ENCODE measurements at regions not wholly inside any gene's neighbourhood (a gene's known extent, or its start where the extent isn't known, plus 50 kb on each side); places are given as distances from the start of the nearest gene placed in this dataset.

DNA sequence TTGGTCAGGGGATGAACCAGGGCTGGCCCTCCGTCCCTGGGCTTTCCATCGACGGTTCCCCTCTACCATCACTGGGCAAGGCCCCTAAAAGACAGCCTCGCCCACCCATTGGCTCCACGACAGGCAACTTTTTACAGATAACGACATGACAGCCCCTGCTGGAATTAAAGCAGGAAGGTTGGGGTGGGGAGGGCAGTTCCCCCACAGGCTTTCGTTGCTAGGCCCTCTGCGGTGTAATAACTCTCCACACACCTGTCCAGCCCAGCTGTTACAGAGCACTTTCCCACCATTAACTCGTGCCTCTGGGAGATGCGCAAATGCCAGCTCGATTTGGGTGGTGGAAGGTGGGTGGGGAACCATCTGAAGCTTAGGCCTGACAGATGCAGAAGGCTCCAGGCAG lies 264.2 kb upstream of the TLE3 start:
- H3K27me3 ChIP-seq (ENCODE audit: control insufficient read depth, insufficient read depth, low read length): no peaks in the 10 kb centered on the region
- no peaks in the 10 kb centered on the region; the same call in 1 of the 2 replicates for H3K4me1 ChIP-seq (ENCODE audit: control insufficient read depth, insufficient read depth, low read length)
- H3K9me3 ChIP-seq (ENCODE audit: control insufficient read depth, insufficient read depth, low read length): no peaks in the 10 kb centered on the region
- H3K27ac ChIP-seq (ENCODE audit: low read depth, low read length): no peak overlapping the region
- no peak overlapping the region for H3K4me3 ChIP-seq (ENCODE audit: low read depth, low read length)
- H3K9ac ChIP-seq (ENCODE audit: low read depth, low read length): no peak overlapping the region
- no peaks in the 10 kb centered on the region for H3K36me3 ChIP-seq (ENCODE audit: control insufficient read depth, insufficient read depth, low read length)

DNA sequence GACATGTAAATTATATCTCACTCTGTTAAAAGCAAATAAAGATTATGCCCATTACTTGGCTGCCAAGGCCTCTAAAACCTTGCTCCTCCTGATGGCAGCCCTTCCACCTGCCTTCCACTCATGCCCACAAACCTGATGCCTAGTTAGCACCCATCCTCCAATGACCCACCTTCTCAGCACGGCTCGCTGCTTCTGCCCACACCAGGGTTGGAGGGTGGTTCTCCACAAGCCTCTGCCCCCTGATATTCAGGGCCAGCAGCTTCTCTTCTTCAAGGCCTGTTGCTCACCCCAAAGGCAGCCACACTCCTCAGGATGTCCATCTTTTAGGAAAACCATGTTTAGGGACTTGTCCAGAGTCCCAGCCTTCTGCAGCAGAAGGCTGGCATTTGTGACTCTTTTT lies 263.4 kb upstream of the TLE3 start:
- Histone ChIP-seq H3K9me3 (ENCODE audit: control insufficient read depth, insufficient read depth, low read length) (no peaks in the 10 kb centered on the region), H3K9ac (ENCODE audit: low read depth, low read length) (no peak overlapping the region), H3K4me3 (ENCODE audit: low read depth, low read length) (no peak overlapping the region), H3K27me3 (ENCODE audit: control insufficient read depth, insufficient read depth, low read length) (no peaks in the 10 kb centered on the region), H3K27ac (ENCODE audit: low read depth, low read length) (no peak overlapping the region), H3K4me1 (ENCODE audit: control insufficient read depth, insufficient read depth, low read length) (no peaks in the 10 kb centered on the region; the same call in 1 of the 2 replicates), H3K36me3 (ENCODE audit: control insufficient read depth, insufficient read depth, low read length) (no peaks in the 10 kb centered on the region)

DNA sequence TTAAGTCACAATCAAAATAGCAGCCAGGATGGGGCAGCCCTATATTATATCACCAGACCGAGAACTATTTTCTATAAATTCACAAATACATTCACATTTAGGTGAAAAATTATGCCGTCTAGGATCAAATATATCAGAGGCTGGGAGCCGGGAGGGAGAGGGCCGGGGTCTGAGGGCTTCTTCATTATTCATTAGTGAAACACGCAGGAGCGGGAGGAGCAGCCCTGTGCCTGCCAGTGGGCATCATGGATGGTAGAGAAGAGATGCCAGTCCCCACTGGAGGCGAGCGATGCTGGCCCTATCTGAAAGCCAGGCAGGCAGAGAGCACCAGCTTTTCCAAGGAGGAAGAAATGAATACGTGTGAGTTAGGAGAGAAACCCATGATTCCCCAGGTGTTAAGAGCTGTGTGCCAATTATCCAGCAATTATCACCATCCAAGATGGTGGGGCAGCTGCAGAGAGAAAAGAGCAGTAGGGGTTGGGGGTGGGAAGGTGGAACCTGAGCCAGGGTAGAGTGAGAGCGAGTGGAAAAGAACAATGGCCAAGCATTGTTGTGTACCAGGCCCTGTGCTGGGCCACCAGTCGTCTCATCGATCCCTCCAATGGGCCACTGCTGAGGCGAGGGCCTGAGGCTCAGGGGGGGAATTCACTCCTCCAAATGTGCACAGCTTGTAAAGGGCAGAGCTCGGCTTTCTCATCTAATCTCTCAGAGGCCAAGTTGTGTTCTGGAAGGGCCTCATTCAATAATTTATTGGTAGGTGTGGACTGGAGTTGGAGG lies 261.3 kb upstream of the TLE3 start:
- H3K27ac ChIP-seq (ENCODE audit: low read depth, low read length): no peak overlapping the region
- no peaks in the 10 kb centered on the region for H3K36me3 ChIP-seq (ENCODE audit: control insufficient read depth, insufficient read depth, low read length)
- no peaks in the 10 kb centered on the region for H3K9me3 ChIP-seq (ENCODE audit: control insufficient read depth, insufficient read depth, low read length)
- no peaks in the 10 kb centered on the region; the same call in 1 of the 2 replicates for H3K4me1 ChIP-seq (ENCODE audit: control insufficient read depth, insufficient read depth, low read length)
- no peak overlapping the region for H3K4me3 ChIP-seq (ENCODE audit: low read depth, low read length)
- no peaks in the 10 kb centered on the region for H3K27me3 ChIP-seq (ENCODE audit: control insufficient read depth, insufficient read depth, low read length)
- no peak overlapping the region for H3K9ac ChIP-seq (ENCODE audit: low read depth, low read length)

DNA sequence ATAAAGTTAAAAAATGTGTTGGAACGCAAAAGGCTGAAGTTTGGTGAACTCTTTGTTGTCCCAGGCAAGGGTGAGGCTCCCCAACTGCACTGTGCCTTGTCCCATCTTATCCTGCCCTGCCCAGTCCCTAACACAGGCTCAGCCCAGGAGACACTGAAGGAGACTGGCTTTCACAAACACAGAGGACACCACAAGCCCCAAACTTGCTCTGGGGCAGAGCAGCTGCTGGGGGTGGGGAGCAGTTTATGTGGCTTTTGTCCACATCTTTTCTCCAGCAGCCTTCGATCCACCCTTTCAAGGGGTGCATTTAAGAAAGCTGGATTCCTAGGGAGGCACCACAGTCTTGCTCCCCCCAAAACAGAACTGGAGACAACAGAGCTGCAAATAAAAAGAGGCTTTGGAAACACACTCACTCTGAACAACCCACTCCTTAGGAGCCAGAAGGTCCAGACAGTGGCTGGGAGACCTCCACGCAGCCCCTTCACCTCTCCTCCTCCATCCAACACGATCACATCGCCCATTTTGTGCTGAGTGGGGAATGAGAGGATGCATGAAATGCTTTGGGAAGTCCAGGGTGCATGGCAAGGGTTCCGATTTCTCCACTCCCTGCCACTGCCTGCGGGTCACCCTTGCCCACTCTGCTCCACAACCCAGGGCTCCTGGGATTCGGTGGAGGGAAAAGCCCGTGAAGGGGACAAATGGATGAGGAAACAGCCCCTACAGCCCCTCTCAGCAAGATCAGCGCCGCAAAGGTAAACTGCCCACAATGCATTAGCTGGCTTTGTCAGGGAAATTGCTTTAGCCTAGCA lies 260.5 kb upstream of the TLE3 start:
- no peaks in the 10 kb centered on the region for H3K36me3 ChIP-seq (ENCODE audit: control insufficient read depth, insufficient read depth, low read length)
- no peaks in the 10 kb centered on the region; the same call in 1 of the 2 replicates for H3K4me1 ChIP-seq (ENCODE audit: control insufficient read depth, insufficient read depth, low read length)
- H3K27ac ChIP-seq (ENCODE audit: low read depth, low read length): no peak overlapping the region
- no peak overlapping the region for H3K4me3 ChIP-seq (ENCODE audit: low read depth, low read length)
- no peak overlapping the region for H3K9ac ChIP-seq (ENCODE audit: low read depth, low read length)
- no peaks in the 10 kb centered on the region for H3K27me3 ChIP-seq (ENCODE audit: control insufficient read depth, insufficient read depth, low read length)
- H3K9me3 ChIP-seq (ENCODE audit: control insufficient read depth, insufficient read depth, low read length): no peaks in the 10 kb centered on the region

DNA sequence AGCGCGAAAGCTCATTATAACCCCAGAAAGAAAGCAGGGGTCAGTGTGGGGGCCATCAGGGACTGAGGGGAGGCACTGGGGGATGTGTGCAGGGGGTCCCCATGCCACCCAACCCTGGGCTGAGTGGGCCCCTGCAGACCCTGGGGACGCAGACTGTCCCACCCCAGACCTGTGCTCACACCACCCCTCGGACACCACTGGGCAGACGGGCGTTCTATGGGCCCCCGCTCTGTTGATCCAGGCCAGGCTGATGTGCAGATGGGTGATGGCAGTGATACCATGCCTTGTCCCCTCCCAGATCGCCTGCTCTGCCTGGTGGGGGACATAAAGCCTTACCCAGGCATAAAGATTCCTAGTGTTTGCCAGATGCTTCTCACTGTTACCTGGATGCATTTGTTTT lies 259.7 kb upstream of the TLE3 start:
- H3K4me1 ChIP-seq (ENCODE audit: control insufficient read depth, insufficient read depth, low read length): no peaks in the 10 kb centered on the region; the same call in 1 of the 2 replicates

DNA sequence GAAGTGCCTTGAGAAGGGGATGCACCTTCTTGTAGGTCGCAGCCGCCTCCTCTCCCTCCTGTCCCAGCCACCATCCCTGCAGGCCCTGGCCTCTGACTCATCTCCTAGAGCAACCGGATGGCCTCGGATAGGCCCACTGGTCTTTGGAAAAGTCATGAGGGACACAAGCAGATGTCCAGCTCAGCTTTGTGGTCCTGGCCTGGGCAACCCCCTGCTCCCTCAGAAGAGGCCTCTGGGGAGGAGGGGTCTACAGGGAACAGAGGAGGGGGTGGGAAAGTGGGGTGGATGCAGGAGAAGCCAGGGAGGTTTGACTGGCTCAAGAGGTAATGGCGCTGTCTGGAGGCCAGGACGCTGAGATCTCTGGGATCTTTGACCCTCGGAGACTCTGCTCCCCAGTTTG lies 259.2 kb upstream of the TLE3 start:
- H3K36me3 ChIP-seq (ENCODE audit: control insufficient read depth, insufficient read depth, low read length): no peaks in the 10 kb centered on the region
- no peaks in the 10 kb centered on the region for H3K4me1 ChIP-seq (ENCODE audit: control insufficient read depth, insufficient read depth, low read length)
- H3K27ac ChIP-seq (ENCODE audit: low read depth, low read length): no peak overlapping the region
- no peak overlapping the region for H3K9ac ChIP-seq (ENCODE audit: low read depth, low read length)
- H3K27me3 ChIP-seq (ENCODE audit: control insufficient read depth, insufficient read depth, low read length): no peaks in the 10 kb centered on the region
- H3K4me3 ChIP-seq (ENCODE audit: low read depth, low read length): no peak overlapping the region
- no peaks in the 10 kb centered on the region for H3K9me3 ChIP-seq (ENCODE audit: control insufficient read depth, insufficient read depth, low read length)

More for the DNA sequence above, 259.7 kb upstream of the TLE3 start:
- H3K9me3 ChIP-seq (ENCODE audit: control insufficient read depth, insufficient read depth, low read length): no peaks in the 10 kb centered on the region
- H3K27me3 ChIP-seq (ENCODE audit: control insufficient read depth, insufficient read depth, low read length): no peaks in the 10 kb centered on the region
- no peak overlapping the region for H3K27ac ChIP-seq (ENCODE audit: low read depth, low read length)
- H3K9ac ChIP-seq (ENCODE audit: low read depth, low read length): no peak overlapping the region
- H3K4me3 ChIP-seq (ENCODE audit: low read depth, low read length): no peak overlapping the region
- no peaks in the 10 kb centered on the region for H3K36me3 ChIP-seq (ENCODE audit: control insufficient read depth, insufficient read depth, low read length)

DNA sequence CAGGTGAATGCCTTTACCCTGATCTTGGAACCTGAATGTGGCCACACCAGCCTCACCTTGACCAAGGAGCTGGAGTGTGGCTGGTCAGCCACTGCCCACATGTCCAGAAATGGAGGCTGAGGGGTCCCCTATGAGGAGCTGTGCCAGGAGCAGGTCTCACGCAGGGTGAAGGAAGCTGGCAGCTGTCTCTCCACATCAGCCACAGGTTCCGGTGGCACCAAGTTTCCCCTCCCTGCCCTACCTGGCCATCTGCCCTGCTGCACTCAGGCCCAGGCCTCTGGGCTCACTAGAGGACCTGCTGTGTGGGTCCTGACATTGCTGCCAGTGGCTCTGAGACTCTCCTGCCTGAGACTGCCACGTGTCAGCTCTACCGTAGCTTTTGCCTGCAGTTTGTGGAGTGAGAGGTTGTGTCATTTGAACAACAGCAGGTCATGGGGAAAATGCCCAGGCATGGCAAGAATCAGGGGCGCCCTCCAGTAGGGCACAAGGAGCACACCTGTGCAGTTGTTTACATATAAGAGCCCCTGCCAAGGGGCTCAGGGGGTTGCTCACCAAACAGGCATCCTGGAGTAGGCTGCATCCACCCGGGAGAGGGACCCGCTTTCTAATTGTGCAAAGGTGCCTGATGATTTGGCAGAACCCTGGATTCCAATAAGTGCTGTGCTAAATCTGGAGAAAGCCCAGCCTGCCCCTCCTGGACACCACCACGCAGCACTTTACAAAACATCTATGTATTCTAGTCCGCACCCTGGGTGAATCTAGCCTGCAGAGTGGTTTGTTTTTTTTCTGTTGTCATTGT lies 258.5 kb upstream of the TLE3 start:
- Histone ChIP-seq H3K9me3 (ENCODE audit: control insufficient read depth, insufficient read depth, low read length) (no peaks in the 10 kb centered on the region), H3K27me3 (ENCODE audit: control insufficient read depth, insufficient read depth, low read length) (no peaks in the 10 kb centered on the region)

DNA sequence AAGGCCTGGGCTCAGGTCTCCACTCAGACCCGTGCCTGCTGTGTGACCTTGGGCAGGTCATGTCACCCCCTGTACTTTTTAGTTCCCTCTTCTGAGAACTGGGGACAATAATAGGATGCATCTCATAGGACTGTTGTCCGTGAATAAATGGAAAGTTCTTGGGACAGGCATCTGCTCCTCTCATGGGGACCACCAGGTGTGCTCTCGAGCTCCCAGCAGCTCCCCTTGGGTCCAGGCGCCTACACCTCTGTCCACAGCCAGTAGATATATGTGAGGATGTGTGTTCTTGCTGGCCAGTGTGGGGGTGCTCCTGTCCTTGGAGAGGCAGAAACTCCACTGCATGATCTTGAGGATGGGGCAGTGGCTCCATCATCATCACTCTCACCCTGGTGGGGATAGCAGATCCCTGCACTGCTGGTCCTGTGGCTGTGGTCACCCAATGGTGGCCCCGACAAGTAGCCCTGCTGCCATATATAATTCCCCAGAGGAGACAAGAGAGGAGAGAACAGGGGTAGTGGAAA lies 257.6 kb upstream of the TLE3 start:
- no peaks in the 10 kb centered on the region for H3K4me1 ChIP-seq (ENCODE audit: control insufficient read depth, insufficient read depth, low read length)
- H3K27me3 ChIP-seq (ENCODE audit: control insufficient read depth, insufficient read depth, low read length): no peaks in the 10 kb centered on the region
- H3K4me3 ChIP-seq (ENCODE audit: low read depth, low read length): no peak overlapping the region
- H3K9ac ChIP-seq (ENCODE audit: low read depth, low read length): no peak overlapping the region
- H3K27ac ChIP-seq (ENCODE audit: low read depth, low read length): no peak overlapping the region
- no peaks in the 10 kb centered on the region for H3K36me3 ChIP-seq (ENCODE audit: control insufficient read depth, insufficient read depth, low read length)
- no peaks in the 10 kb centered on the region for H3K9me3 ChIP-seq (ENCODE audit: control insufficient read depth, insufficient read depth, low read length)

More for the DNA sequence above, 258.5 kb upstream of the TLE3 start:
- no peaks in the 10 kb centered on the region for H3K4me1 ChIP-seq (ENCODE audit: control insufficient read depth, insufficient read depth, low read length)
- H3K4me3 ChIP-seq (ENCODE audit: low read depth, low read length): no peak overlapping the region
- no peaks in the 10 kb centered on the region for H3K36me3 ChIP-seq (ENCODE audit: control insufficient read depth, insufficient read depth, low read length)
- no peak overlapping the region for H3K27ac ChIP-seq (ENCODE audit: low read depth, low read length)
- H3K9ac ChIP-seq (ENCODE audit: low read depth, low read length): no peak overlapping the region

DNA sequence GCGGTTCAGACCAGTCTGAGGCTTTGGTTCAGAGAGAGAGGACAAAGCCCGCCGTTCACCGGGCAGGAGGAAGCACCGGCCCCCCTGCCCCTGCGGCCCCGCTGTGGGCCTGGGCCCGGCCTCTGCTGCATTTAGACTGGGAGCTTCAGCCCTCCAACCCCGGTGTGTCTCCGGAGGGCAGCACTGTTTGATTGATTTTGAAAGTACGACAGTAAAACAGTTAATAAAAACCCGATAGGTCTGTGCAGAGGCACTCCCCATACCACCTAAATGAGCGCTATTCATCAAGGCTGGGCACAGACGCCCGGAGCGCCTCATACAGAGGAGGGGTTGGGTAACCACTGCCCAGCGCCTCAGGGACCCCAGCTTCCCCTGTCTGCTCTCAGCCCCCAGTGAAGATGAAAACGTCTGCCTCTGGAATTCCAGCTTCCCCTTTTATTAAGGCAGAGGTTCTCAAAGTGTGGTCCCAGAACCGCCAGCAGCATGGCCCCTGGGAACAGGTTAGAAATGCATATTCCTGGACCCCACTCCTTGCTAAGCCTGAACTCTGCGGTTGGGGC lies 256.7 kb upstream of the TLE3 start:
- Histone ChIP-seq H3K4me1 (ENCODE audit: control insufficient read depth, insufficient read depth, low read length) (no peaks in the 10 kb centered on the region), H3K9me3 (ENCODE audit: control insufficient read depth, insufficient read depth, low read length) (no peaks in the 10 kb centered on the region), H3K27ac (ENCODE audit: low read depth, low read length) (no peak overlapping the region), H3K9ac (ENCODE audit: low read depth, low read length) (no peak overlapping the region), H3K36me3 (ENCODE audit: control insufficient read depth, insufficient read depth, low read length) (no peaks in the 10 kb centered on the region), H3K4me3 (ENCODE audit: low read depth, low read length) (no peak overlapping the region), H3K27me3 (ENCODE audit: control insufficient read depth, insufficient read depth, low read length) (no peaks in the 10 kb centered on the region)

DNA sequence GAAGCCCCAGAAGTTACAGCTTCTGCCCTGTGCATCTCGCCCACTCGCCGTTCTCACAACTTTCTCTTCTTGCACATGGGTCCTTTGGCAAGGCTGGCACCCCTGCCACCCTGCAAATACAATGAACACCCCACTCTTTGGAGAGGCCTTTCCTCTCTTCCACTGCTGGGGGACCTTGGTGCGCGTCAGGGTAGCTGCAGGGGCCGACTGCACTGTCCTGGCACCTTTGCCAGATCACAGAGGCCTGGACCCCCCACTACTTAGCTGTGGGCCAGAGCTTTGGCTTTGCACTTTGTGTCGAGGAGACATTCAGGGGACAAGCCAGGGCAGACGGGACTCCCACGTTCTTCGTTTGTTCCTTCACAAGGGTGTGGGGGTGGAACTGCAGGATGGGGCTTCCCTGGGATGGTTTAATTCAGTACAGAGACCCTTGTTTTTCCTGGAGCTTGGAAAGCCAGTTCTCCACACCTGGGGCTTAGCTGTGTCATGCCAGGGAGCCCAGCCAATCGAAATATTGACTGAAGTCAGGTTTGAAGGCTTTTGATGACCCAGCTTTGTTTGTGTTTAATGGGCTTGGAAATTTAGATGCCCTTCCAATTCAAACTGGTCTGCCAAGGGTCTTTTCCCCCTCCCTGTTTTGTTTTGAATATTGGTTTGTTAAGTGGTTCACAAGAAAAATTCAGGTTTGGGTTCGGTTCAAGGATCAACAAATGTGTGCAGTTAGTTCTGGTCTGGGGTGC lies 256.1 kb upstream of the TLE3 start:
- H3K36me3 ChIP-seq (ENCODE audit: control insufficient read depth, insufficient read depth, low read length): no peaks in the 10 kb centered on the region
- no peak overlapping the region for H3K4me3 ChIP-seq (ENCODE audit: low read depth, low read length)
- H3K4me1 ChIP-seq (ENCODE audit: control insufficient read depth, insufficient read depth, low read length): no peaks in the 10 kb centered on the region
- H3K27ac ChIP-seq (ENCODE audit: low read depth, low read length): no peak overlapping the region
- H3K9ac ChIP-seq (ENCODE audit: low read depth, low read length): no peak overlapping the region
- no peaks in the 10 kb centered on the region for H3K9me3 ChIP-seq (ENCODE audit: control insufficient read depth, insufficient read depth, low read length)
- H3K27me3 ChIP-seq (ENCODE audit: control insufficient read depth, insufficient read depth, low read length): no peaks in the 10 kb centered on the region

All from HUES48 (cell line).